Nephron (organoid): ENCODE measurements at regions not wholly inside any gene's neighbourhood (a gene's known extent, or its start where the extent isn't known, plus 50 kb on each side); places are given as distances from the start of the nearest gene placed in this dataset.

Source experiments
- H3K27ac Mint-ChIP-seq, 3 experiments: 2 replicates each; pipeline ENCODE4 v1.8.0; 2020; ENCODE audit warnings: mixed read lengths in 3 of 3, mild to moderate bottlenecking in 2 of 3, moderate library complexity in 1 of 3
- H3K27me3 Mint-ChIP-seq: 2 replicates; pipeline ENCODE4 v1.8.0; 2021; ENCODE audit warnings: low read depth, mild to moderate bottlenecking, moderate library complexity, mixed read lengths
- H3K36me3 Mint-ChIP-seq: 2 replicates; pipeline ENCODE4 v1.8.0; 2020; ENCODE audit warnings: low read depth, mixed read lengths
- H3K4me1 Mint-ChIP-seq: 2 replicates; pipeline ENCODE4 v1.8.0; 2020; ENCODE audit warnings: mixed read lengths
- H3K4me3 Mint-ChIP-seq, 3 experiments: 2 replicates each; pipeline ENCODE4 v1.8.0; 2020; ENCODE audit warnings: mild to moderate bottlenecking in 3 of 3, mixed read lengths in 3 of 3, moderate library complexity in 2 of 3
- H3K9me3 Mint-ChIP-seq: 2 replicates; pipeline ENCODE4 v1.8.0; 2020; ENCODE audit warnings: mixed read lengths
- CTCF ChIP-seq, 3 experiments: fragments of 200-600 bp; sonication (generic); IDR thresholded peaks; one replicate each; pipeline ENCODE4 v1.5.0; 2021; ENCODE audit warnings: antibody characterized with exemption in 3 of 3; ENCODE audit not compliant: unreplicated experiment in 3 of 3

- H3K27ac Mint-ChIP-seq = no peak overlapping the region
- no peak for TF ChIP-seq CTCF (IDR thresholded peaks at IDR 0.05; ENCODE audit: unreplicated experiment in 3 of 3)
- H3K36me3 Mint-ChIP-seq = no peaks in the 10 kb centered on the region
- H3K4me1 Mint-ChIP-seq = no peaks in the 10 kb centered on the region
- H3K9me3 Mint-ChIP-seq = no peaks in the 10 kb centered on the region
- H3K4me3 Mint-ChIP-seq = no peak overlapping the region
- H3K27me3 Mint-ChIP-seq = no peaks in the 10 kb centered on the region
These were observed 1124.7 kb upstream of the MIR17HG start for GRCh38 chr13:90222758-90223157.

GRCh38 chr13:90230311-90230710 lies 1117.2 kb upstream of the MIR17HG start:
- Mint-ChIP-seq H3K4me3 (no peak overlapping the region), H3K36me3 (no peaks in the 10 kb centered on the region), H3K27ac (no peak overlapping the region), H3K27me3 (peaks cover 3% of the 10 kb centered on the region), H3K9me3 (peaks cover 2% of the 10 kb centered on the region), H3K4me1 (no peaks in the 10 kb centered on the region)
- TF ChIP-seq CTCF (IDR thresholded peaks at IDR 0.05; ENCODE audit: unreplicated experiment in 3 of 3) = no peak

GRCh38 chr13:90232291-90232690 lies 1115.2 kb upstream of the MIR17HG start:
- peaks cover 3% of the 10 kb centered on the region for H3K27me3 Mint-ChIP-seq
- H3K36me3 Mint-ChIP-seq = no peaks in the 10 kb centered on the region
- peaks cover 2% of the 10 kb centered on the region for H3K9me3 Mint-ChIP-seq
- no peak overlapping the region for H3K27ac Mint-ChIP-seq
- H3K4me1 Mint-ChIP-seq = no peaks in the 10 kb centered on the region
- no peak overlapping the region for H3K4me3 Mint-ChIP-seq
- TF ChIP-seq CTCF (IDR thresholded peaks at IDR 0.05; ENCODE audit: unreplicated experiment in 3 of 3) = no peak

DNA sequence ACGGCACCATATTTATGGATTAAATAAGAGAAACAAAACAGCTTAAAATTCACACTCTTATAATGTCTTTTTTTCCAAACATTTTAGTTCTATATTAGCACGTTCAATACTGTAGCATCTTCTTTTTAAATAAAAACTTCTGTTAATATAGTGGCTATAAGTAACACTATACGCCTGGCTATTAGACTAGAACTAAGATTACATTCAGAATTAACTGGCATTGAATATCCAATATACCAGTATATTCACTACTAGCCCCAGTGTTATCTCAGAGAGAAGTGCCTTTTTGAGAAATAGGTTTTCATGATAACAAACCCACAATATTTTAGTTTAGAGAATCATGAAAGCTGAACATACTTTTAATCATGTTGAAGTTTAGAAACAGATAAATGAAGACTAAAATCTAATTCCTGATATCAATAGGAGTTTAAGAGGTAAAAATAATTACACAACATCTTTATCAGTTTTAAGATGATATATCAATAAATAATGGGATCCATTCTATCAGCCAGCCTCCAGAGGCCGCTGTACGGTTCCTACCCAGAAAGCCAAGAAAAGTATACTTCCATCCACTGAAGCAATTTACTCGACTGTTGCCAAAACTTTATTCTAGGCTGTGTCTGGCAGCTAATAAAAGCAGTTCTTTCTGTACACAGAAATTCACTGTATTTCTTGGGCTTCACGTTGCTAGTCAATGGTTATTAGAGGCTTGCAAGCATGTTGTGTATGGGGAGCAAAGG lies 1113.4 kb upstream of the MIR17HG start:
- Mint-ChIP-seq H3K36me3 (no peaks in the 10 kb centered on the region), H3K27ac (no peak overlapping the region), H3K4me1 (no peaks in the 10 kb centered on the region), H3K4me3 (no peak overlapping the region), H3K27me3 (peaks cover 3% of the 10 kb centered on the region), H3K9me3 (peaks cover 2% of the 10 kb centered on the region)
- no peak for TF ChIP-seq CTCF (IDR thresholded peaks at IDR 0.05; ENCODE audit: unreplicated experiment in 3 of 3)

GRCh38 chr13:90237852-90238251 lies 1109.6 kb upstream of the MIR17HG start:
- Mint-ChIP-seq H3K9me3 (no peaks in the 10 kb centered on the region), H3K4me3 (no peak overlapping the region), H3K27me3 (no peaks in the 10 kb centered on the region), H3K27ac (no peak overlapping the region), H3K36me3 (no peaks in the 10 kb centered on the region), H3K4me1 (no peaks in the 10 kb centered on the region)
- no peak for TF ChIP-seq CTCF (IDR thresholded peaks at IDR 0.05; ENCODE audit: unreplicated experiment in 3 of 3)

DNA sequence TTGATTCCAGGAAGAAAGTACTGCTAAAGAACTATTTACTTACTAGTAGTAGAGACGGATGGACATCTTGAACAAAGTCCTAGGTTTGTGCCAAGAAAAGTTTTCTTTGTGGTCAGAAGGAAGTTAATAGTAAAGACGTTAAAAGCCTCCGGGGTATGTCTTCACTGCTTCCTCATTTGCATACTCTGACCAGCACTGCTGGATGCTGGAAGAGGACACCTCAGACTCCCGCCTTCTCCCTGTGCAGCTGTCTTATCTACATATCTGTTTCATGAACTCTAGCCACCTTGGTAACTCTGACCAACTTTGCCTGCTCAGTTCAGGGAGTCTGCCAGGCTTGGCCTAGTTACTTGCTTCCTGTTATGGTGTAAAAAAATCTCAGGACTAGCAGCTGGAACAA lies 1109.1 kb upstream of the MIR17HG start:
- Mint-ChIP-seq H3K9me3 (no peaks in the 10 kb centered on the region), H3K4me3 (no peak overlapping the region), H3K36me3 (no peaks in the 10 kb centered on the region), H3K27ac (no peak overlapping the region), H3K27me3 (no peaks in the 10 kb centered on the region), H3K4me1 (no peaks in the 10 kb centered on the region)
- no peak for TF ChIP-seq CTCF (IDR thresholded peaks at IDR 0.05; ENCODE audit: unreplicated experiment in 3 of 3)
